HG03175 (cell line): ENCODE measurements at regions not wholly inside any gene's neighbourhood (a gene's known extent, or its start where the extent isn't known, plus 50 kb on each side); places are given as distances from the start of the nearest gene placed in this dataset.

Experiments used
- ATAC-seq: cut with Tn5 transposase; IDR thresholded peaks from one replicate; pipeline ENCODE4 v1.9.1; 2021; ENCODE audit warnings: mild to moderate bottlenecking, moderate library complexity; ENCODE audit not compliant: unreplicated experiment

DNA sequence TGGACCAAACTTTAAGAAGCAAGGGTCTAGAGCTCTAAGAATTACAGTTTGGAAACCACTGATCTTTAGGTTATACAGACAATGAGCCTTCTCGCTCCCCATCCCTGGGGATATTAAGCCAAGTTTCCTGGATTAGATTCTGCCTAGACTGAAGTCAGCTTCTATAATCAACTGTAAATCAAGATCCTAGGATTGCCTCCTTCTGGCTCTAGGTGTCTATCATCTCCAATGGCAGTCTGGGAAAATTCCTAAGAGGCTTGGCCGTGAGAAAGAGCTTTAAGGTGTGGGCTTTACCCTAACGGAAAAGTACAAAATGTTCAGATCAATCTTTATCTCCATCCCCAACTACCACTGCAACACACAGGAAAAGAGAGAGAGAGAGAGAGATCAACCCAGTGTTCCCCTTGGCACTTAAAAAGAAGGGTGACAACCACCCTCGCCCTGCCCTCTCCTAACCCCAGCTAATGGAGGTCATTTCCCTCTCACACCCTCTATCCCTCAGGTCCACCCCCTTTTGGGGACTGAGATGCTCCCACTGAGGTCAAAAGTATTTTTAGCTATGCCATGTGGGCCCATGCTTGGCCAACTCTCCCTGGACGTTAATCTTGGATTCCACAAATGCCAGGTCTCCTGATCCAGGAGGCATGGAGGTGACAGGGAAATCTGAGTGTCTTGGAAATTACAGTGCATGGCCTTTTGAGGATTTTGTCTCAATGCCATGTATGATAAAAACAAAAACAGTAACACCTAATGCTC lies 202.8 kb upstream of the BCL6 start:
- no peak for ATAC-seq

DNA sequence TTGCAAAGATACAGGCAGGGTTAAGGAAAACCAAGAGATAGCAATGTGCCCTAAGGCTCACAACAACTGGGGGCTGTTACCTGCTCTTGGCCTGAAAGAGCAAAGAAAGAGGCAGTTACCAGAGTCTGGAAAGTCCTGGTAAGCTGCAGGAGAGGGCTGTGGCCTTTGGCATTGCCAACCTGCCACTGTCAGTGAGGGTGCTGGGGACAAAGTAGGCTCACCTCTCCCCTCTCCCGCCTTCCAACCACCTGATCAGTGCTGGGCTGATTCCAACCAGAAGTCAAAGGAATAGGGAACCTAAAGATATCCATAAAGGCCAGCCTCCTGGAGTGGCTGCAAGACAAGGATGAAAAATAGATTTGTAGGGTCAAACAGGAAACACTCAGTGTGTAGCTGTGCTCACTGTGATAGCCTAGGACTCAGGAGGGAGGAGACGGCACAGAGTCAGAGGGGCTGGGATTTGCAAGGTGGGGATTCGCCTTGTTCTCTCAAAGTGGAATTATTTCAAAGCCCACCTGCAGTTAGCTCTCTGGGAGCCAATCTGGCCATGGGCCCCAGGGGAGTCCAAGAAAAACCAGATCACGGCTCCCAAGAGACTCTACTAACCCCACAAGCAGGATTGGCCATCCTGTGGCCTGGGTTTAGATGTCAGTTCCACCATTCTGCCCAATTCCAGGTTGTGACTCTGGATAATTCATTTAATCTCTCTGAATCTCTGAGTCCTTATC lies 204.0 kb upstream of the BCL6 start:
- ATAC-seq: no peak

- ATAC-seq: no peak
Observed at GRCh38 chr3:187950671-187951070, 203.3 kb upstream of the LPP start.

DNA sequence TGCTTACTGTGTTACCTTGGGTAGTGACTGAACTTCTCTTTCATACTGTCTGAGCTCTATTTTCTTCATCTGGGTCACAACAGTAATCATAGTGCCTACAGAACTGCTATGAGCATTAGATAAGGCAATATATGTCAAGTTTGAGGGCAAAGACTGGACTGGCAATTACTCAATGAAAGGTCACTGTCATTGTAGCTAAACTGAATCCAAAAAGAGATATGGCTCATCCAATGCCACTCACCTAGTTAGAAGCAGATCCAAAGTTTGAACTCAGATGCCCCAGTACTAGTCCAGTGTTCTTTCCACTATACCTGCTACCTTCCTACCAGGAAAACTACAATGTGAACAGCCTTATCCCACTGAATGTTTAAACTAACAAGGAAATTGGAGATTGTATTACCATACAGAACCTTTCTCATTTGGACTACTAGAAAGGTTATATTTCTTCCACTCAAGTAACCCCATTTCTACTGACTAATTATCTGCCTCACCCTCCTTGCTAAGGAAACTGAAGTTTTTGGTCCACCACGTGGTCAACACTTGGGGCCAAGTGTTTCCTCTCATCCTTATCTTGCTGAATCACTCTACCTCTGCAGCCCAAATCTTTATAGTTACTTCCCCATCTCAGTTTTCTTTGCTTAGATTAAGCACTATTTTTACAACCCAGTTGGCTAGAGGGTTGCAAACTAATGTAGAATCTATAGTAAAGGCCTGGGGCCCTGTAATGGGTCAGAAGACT lies 202.3 kb upstream of the LPP start:
- no peak for ATAC-seq

- no peak for ATAC-seq
Observed at GRCh38 chr3:187952849-187953248, 201.1 kb upstream of the LPP start.

- no peak for ATAC-seq
Observed at GRCh38 chr3:187954516-187954872, 199.5 kb upstream of the LPP start.

DNA sequence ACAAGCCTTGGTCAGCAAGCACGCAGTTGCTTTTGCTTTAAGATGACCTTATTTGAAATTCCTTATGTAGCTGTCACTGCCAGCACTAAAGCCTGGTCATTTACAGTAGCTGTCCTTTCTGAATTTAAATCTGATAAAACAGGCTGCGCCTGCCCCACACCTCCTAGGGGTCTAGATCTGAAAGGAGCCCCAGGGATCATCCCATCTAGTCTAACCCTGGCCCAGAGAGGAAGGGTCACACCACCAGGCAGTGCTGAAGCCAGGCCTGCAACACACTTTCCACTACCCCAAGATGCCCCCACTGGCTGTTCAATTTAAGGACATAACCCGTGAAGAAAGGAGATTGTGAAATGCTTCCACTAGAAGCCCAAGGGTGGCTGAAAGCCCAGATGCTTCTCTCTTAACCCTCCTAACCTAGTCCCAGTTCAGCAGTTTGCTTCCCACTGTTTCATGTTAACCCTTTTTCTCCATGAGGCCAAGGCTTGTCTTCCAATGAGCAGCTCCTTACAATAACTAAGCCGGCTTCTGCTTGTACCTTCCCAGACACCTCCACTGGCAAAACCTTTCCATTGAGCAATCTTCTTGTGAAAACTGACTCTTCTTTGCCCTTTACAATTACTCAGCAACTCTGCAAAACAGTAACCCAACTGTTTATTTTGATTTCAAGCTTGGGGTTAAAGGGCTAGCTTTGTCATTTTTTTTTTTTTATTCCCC lies 198.9 kb upstream of the LPP start:
- ATAC-seq: no peak

DNA sequence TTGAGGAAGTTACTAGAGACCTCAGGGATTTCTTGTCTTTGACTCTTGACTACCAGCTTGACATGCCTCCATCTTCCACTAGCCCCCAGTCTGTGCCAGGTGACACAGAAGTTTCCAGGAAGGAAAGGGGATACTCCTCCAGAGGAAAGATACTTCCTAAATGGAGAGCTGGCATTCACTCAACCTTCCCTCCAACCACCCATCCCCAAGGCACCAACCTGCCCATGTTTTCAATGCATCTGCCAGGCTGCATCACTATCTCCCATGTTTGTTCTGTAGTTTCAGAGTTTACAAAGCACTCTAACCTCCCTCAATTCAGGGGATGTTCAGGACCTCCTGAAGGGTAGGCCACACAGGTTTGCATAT lies 198.4 kb upstream of the LPP start:
- no peak for ATAC-seq

DNA sequence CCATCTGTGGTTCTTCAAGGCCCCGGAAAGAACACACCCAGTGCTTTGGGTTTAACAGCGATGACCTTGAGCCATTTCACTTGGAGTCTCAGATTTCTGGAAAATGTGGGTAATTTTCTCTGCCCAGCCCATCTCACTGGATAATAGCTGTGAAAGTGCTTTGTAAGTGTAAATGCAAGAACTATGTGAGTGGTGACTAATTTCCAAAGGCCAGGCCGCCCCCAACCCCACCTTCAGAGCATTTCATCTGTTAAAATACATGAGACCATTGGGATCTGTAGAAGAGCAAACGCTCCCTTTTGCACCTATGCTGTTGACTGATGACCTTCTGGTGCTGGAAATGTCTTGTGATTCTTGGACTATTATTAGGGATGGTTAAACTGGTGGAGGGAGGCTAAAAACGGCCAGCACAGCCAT lies 196.8 kb upstream of the LPP start:
- no peak for ATAC-seq

- ATAC-seq: no peak
Observed at GRCh38 chr3:187957582-187957981, 196.4 kb upstream of the LPP start.

GRCh38 chr3:187958432-187959003 lies 195.4 kb upstream of the LPP start:
- ATAC-seq: no peak

DNA sequence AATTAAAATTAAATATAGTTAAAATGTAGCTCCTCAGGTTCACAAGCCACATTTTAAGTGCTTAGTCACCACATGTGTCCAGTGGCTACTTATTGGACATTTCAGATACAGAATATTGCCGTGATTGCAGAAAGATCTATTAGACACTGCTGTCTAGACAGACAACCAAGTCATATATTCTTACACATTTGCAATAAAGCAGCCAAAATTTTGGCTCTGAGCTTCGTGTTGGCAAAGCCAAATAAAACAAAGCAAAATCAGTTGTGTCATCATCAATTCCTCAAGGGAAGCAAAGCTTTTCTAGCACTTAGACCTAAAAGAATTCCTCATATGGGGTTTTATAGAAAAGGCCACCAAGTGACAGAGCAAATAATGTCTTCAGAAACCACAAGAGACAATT lies 193.1 kb upstream of the LPP start:
- no peak for ATAC-seq

DNA sequence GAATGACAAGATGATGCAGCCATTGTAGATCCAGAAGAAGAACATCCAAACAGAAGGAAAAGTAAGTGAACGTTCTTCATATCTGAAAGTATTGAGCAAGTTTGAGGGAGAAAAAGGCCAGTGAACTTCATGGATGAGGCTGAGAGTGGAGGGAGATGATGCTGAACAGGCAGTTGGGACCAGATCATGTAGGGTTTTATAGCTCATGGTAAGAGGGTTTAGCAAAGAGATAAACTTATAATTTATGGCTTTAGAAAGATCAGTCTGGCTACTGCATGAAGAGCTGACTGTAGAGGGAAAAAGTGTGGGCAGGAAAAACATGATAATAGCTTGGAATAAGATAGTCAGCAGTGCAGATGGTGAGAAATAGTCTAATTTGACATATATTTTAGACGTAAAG lies 192.6 kb upstream of the LPP start:
- no peak for ATAC-seq

- ATAC-seq: no peak
Observed at GRCh38 chr3:187963003-187963676, 190.8 kb upstream of the LPP start.

DNA sequence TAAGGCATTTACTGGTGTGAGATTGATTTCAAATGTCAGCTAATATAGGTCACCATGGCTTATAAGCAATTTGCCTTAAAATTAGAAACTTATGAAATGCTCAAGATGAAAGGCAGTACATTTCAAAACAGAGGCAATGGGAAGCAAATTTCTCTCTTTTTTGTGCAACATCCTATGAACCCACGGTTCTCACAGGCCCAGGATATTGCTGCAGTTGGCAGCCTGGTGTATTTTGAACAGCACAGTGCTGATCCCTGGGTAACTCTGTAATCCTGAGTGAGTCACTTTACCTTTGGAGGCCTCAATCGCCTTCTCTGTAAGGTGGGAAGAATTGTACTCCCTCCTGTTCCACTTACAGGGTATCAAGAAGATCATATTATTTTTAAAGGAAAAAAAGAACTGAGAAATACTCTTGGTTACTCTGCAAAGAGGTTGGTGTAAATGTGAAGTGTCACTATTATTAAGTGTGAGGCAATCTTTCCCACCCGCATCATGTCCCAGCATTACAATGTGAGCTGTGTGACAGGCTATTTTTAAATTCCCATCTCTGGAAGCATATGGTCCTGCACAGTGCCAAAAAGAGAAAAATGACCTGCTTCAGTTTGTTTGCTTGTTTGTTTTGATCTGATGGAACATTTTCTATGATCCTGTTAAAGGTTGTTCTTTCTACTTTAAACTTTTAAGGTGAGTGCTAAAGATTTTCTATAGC lies 190.1 kb upstream of the LPP start:
- no peak for ATAC-seq

DNA sequence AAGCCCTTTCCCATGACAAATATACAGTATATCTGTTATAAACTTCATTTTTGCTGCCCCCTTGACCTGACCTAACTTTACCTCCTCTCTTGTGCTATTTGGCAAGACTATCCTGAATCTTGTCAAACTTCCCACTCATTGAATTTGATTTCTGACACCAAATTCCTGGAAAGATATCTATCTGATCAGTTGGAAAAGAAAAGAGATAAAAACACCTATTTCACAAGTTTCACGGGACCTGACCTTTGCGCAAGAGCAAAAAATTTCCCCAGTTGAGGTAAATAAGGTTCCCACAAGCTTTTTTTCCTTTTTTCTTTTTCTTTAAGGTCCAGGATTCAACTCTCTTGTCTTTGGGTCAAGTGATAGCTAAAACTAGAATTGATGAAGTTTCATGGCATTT lies 189.2 kb upstream of the LPP start:
- ATAC-seq: no peak

GRCh38 chr3:187966096-187966495 lies 187.9 kb upstream of the LPP start:
- no peak for ATAC-seq

DNA sequence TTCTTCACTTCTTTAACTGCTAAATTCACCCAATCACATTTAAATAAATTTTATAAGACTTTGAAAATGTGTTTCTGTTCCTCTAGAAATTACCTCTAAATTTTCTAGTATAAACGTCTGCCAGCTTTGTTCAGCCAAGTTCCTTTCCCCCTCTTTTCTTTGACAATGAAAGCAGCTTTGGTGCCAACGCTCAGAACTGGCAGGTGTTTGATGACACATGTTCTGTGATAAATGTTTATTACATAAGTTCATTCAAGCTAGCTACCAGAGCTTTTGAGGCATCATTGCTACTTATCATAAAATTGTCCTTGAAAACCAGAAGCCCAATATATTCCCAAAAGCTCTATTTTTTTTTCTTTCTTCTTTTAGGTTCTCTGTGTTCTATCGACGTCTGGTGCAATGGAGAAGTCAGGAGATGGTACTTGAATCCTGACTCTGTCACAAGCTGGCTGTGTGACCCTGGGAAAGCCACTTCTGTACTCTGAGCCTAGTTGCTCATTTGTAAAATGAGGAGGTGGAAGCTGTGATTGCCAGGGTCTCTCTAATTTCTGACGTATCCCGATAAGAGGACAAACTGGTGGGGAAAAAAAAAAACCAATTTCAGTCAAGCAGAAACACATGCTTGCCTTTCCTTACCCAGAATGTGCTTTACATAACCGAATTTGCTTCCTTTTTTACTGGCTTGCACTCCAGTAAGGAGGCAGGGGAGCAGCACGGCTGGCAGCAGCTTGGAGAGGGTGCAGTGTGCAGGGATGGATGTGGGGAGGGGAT lies 187.1 kb upstream of the LPP start:
- ATAC-seq: no peak

- ATAC-seq: no peak
Observed at GRCh38 chr3:187967993-187968392, 186.0 kb upstream of the LPP start.
